GM23248 (cell line): ENCODE measurements at regions not wholly inside any gene's neighbourhood (a gene's known extent, or its start where the extent isn't known, plus 50 kb on each side); places are given as distances from the start of the nearest gene placed in this dataset.

Experiments used
- EZH2 ChIP-seq: fragments of 200-600 bp; sonication (generic); IDR thresholded peaks from 2 replicates; pipeline ENCODE4 v1.6.1; 2018; ENCODE audit warnings: antibody characterized with exemption, mild to moderate bottlenecking; ENCODE audit not compliant: insufficient read depth, poor library complexity, severe bottlenecking
- EZH2phosphoT487 ChIP-seq: fragments of 200-600 bp; sonication (generic); IDR thresholded peaks from 2 replicates; pipeline ENCODE4 v1.6.1; 2018; ENCODE audit warnings: antibody characterized with exemption, moderate library complexity, mild to moderate bottlenecking, low read depth; ENCODE audit not compliant: insufficient read depth

DNA sequence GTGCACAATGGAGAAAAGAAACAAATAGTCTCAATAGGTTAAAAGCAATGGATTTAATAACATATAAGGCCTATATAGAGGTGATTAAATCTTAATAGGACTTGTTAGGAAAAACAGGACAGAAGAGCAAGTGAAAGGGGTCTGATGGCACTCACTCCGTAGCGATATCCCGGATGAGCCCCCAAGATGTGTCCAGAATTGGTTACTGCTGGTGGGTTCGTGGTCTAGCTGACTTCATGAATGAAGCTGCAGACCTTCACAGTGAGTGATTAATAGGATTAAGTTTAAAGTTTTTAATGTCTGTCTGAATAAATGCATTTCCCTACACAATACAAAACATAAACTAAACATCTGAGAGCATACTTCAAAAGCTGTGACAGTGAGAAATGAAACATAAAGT is 110.4 kb upstream of the FAM174A start:
- TF ChIP-seq EZH2 (no peak), EZH2phosphoT487 (no peak)
